H1 (cell line): ENCODE measurements at regions not wholly inside any gene's neighbourhood (a gene's known extent, or its start where the extent isn't known, plus 50 kb on each side); places are given as distances from the start of the nearest gene placed in this dataset.

Source experiments
- TF ChIP-seq, protein P1 (sequence below), 3 experiments: IDR thresholded peaks; 1 replicate in 2 of 3; 2 replicates in 1 of 3; pipeline versions ENCODE4 v1.5.1 to v1.6.1; 2011; ENCODE audit warnings: low read length in 3 of 3, mild to moderate bottlenecking in 3 of 3, inconsistent platforms in 2 of 3, low read depth in 1 of 3, moderate library complexity in 1 of 3; ENCODE audit not compliant: insufficient read depth in 1 of 3; ENCODE audit errors: control extremely low read depth in 1 of 3

DNA sequence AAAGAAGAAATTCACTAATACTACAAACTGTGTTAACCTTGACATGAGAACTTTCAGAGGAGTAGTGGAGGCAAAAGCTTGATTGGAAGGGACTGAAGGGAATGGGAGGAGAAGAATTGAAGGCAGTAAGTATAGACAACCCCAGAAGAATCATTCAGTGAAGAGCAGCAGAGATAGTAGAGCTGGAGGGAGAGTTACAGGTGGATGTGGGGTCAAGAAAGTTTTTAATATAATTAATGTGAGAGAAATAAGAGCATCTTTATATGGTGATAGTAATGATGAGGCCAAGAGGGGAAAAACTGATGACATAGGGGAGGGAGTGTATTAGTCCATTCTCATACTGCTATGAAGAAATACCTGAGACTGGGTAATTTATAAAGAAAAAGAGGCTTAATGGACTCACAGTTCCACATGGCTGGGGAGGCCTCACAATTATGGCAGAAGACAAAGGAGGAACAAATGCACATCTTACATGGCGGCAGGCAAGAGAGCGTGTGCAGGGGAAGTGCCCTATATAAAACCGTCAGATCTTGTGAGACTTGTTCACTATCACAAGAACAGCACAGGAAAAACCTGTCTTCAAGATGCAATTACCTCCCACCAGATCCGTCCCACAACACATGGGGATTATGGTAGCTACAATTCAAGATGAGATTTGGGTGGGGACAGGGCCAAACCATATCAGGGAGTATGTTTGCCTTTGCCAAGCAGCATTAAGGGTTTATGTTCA, 88.3 kb upstream of the PIK3CG start (continued):
- TF ChIP-seq, protein P1, sequence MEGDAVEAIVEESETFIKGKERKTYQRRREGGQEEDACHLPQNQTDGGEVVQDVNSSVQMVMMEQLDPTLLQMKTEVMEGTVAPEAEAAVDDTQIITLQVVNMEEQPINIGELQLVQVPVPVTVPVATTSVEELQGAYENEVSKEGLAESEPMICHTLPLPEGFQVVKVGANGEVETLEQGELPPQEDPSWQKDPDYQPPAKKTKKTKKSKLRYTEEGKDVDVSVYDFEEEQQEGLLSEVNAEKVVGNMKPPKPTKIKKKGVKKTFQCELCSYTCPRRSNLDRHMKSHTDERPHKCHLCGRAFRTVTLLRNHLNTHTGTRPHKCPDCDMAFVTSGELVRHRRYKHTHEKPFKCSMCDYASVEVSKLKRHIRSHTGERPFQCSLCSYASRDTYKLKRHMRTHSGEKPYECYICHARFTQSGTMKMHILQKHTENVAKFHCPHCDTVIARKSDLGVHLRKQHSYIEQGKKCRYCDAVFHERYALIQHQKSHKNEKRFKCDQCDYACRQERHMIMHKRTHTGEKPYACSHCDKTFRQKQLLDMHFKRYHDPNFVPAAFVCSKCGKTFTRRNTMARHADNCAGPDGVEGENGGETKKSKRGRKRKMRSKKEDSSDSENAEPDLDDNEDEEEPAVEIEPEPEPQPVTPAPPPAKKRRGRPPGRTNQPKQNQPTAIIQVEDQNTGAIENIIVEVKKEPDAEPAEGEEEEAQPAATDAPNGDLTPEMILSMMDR (IDR thresholded peaks at IDR 0.05; ENCODE audit: control extremely low read depth in 1 of 3, insufficient read depth in 1 of 3, low read depth in 1 of 3, low read length in 3 of 3) = no peak
